ENCODE measurements at regions not wholly inside any gene's neighbourhood (a gene's known extent, or its start where the extent isn't known, plus 50 kb on each side); places are given as distances from the start of the nearest gene placed in this dataset.

DNA sequence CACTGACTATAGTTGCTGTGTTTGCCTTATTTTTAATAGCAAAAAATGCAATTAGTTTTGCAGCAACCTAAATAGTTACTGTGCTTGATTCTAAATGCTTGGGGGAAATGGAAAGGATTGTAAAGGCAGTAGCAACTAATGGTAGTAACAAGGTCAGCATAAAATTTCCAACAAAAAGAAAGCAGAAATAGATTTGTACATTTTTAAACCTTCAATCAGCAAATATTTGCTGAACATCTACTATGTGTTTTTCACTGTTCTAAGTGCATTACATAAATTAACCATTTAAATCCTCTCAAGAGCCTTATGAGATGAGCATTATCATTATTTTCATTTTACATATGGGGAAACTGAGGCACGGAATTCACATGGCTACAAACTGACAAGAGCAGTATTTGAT is 308.0 kb upstream of the UBE2E3 start:
- TF ChIP-seq EZH2 (optimal IDR thresholded peaks at IDR 0.05; ENCODE audit: low read depth, low read length) (no peak), CTCF (IDR thresholded peaks at IDR 0.05; ENCODE audit: low read length) (no peak)
